ENCODE measurements at regions not wholly inside any gene's neighbourhood (a gene's known extent, or its start where the extent isn't known, plus 50 kb on each side); places are given as distances from the start of the nearest gene placed in this dataset.

DNA sequence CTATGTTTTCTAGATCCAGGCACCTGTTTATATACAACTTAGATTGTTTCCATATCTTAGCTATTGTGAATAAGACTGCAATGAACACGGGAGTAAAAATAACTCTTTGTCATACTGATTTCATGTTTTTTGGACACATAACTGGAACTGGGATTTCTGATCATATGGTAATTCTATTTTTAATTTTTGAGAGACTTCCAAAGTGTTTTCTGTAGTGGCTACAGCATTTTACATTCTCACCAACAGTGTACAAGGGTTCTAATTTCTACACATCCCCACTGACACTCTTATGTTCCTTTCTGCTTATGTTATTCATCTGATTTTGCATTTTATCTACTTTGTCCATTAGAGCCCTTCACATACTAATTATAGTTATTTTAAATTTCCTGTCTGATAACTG is 1152.9 kb downstream of the SLITRK1 start:
- DNase-seq (ENCODE audit: low read depth in 1 of 2, low spot score in 1 of 2) (no peak), FAIRE-seq (no peak), ATAC-seq (no peak)
- no peak overlapping the region for H3K4me3 ChIP-seq
- ChIA-PET POLR2A (no interaction called here), CTCF (no interaction called here)
- no peaks in the 10 kb centered on the region for H3K4me1 ChIP-seq
- 21% methylated on average over 1 of the region's 1 CpG for WGBS (ENCODE audit: missing lambda C conversion rate)
- TF ChIP-seq PHF8 (IDR thresholded peaks at IDR 0.05; ENCODE audit: borderline replicate concordance, low read depth), result no peak
- no peak for TF ChIP-seq CBX8 (IDR thresholded peaks at IDR 0.05)
- H3K9me3 ChIP-seq, result no peaks in the 10 kb centered on the region
- no peak overlapping the region for H3K27ac ChIP-seq
- no peak overlapping the region for H3K4me2 ChIP-seq

DNA sequence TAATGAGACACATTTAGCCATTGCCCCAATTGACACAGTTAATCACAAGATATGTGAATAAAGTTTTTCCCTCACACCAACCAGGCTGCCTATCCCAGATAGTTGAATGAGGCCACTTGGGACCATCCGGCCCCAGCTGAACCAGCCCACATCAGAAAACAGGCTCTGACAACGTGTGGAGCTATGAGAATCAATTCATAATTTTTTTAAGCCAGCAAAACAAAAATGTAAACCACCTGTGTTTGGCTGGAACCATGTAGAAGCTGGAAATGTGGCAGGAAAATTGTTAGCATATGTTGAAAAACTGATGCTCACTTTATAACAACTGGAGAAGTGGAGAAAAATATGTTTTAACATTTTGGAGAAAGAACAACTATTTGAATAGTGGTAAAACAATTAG is 1161.3 kb downstream of the SLITRK1 start:
- WGBS (ENCODE audit: missing lambda C conversion rate), result 45% methylated on average over 2 of the region's 2 CpGs

DNA sequence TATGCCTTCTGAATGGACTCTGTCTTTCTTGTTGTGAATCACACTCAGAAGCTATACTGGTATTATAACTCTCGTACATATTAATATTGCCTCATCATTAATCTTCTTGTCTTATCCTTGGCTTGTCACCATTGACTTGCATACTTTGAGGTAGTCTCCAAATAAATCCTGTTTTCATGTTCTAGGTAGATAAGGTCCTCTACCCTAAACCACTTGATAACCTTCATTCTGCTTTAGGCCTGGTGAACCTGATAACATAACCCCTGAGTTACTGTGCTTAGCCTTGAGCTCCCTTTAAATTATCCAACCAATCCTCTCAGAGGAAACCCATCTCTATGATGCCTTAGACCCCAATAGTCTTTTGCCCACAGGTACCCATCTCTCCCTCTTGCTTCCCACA is 1162.3 kb downstream of the SLITRK1 start:
- Histone ChIP-seq H3K4me2 (no peak overlapping the region), H3K27ac (no peak overlapping the region), H3K4me1 (no peaks in the 10 kb centered on the region), H3K4me3 (no peak overlapping the region), H3K9me3 (no peaks in the 10 kb centered on the region)
- ChIA-PET POLR2A (no interaction called here), CTCF (interaction anchor here (0.6 kb wide), 1 partner anchor 30 kb away, joined by 3 read pairs; no protein-coding TSS in a partner anchor)
- 88% methylated on average over 1 of the region's 1 CpG for WGBS (ENCODE audit: missing lambda C conversion rate)
- DNase-seq (ENCODE audit: low read depth in 1 of 2, low spot score in 1 of 2), result no peak
- no peak for ATAC-seq
- no peak for TF ChIP-seq ESRRA (IDR thresholded peaks at IDR 0.05; ENCODE audit: borderline replicate concordance, low read length)
- no peak for TF ChIP-seq RFX5 (IDR thresholded peaks at IDR 0.05)
- no peak for TF ChIP-seq CEBPB (IDR thresholded peaks at IDR 0.05)
- no peak for TF ChIP-seq CHD2 (IDR thresholded peaks at IDR 0.05; ENCODE audit: low read length, partially characterized antibody)
- no peak for TF ChIP-seq CBX8 (IDR thresholded peaks at IDR 0.05)
- TF ChIP-seq, protein P1, sequence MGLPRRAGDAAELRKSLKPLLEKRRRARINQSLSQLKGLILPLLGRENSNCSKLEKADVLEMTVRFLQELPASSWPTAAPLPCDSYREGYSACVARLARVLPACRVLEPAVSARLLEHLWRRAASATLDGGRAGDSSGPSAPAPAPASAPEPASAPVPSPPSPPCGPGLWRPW (IDR thresholded peaks at IDR 0.05), result no peak
- TF ChIP-seq, protein P2, sequence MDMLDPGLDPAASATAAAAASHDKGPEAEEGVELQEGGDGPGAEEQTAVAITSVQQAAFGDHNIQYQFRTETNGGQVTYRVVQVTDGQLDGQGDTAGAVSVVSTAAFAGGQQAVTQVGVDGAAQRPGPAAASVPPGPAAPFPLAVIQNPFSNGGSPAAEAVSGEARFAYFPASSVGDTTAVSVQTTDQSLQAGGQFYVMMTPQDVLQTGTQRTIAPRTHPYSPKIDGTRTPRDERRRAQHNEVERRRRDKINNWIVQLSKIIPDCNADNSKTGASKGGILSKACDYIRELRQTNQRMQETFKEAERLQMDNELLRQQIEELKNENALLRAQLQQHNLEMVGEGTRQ (IDR thresholded peaks at IDR 0.05), result no peak
- no peak for TF ChIP-seq EP300 (IDR thresholded peaks at IDR 0.05)
- no peak for TF ChIP-seq HOXB13 (CRISPR knock-in tag; IDR thresholded peaks at IDR 0.05; ENCODE audit: low read depth)
- no peak for TF ChIP-seq MYC (IDR thresholded peaks at IDR 0.05; ENCODE audit: borderline replicate concordance, low read length)
- TF ChIP-seq RCOR1 (IDR thresholded peaks at IDR 0.05; ENCODE audit: low read depth, low read length), result no peak
- TF ChIP-seq, protein P3, sequence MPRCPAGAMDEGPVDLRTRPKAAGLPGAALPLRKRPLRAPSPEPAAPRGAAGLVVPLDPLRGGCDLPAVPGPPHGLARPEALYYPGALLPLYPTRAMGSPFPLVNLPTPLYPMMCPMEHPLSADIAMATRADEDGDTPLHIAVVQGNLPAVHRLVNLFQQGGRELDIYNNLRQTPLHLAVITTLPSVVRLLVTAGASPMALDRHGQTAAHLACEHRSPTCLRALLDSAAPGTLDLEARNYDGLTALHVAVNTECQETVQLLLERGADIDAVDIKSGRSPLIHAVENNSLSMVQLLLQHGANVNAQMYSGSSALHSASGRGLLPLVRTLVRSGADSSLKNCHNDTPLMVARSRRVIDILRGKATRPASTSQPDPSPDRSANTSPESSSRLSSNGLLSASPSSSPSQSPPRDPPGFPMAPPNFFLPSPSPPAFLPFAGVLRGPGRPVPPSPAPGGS (IDR thresholded peaks at IDR 0.05), result no peak
- TF ChIP-seq, protein P4, sequence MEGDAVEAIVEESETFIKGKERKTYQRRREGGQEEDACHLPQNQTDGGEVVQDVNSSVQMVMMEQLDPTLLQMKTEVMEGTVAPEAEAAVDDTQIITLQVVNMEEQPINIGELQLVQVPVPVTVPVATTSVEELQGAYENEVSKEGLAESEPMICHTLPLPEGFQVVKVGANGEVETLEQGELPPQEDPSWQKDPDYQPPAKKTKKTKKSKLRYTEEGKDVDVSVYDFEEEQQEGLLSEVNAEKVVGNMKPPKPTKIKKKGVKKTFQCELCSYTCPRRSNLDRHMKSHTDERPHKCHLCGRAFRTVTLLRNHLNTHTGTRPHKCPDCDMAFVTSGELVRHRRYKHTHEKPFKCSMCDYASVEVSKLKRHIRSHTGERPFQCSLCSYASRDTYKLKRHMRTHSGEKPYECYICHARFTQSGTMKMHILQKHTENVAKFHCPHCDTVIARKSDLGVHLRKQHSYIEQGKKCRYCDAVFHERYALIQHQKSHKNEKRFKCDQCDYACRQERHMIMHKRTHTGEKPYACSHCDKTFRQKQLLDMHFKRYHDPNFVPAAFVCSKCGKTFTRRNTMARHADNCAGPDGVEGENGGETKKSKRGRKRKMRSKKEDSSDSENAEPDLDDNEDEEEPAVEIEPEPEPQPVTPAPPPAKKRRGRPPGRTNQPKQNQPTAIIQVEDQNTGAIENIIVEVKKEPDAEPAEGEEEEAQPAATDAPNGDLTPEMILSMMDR (IDR thresholded peaks at IDR 0.05), result no peak
- TF ChIP-seq, protein P5, sequence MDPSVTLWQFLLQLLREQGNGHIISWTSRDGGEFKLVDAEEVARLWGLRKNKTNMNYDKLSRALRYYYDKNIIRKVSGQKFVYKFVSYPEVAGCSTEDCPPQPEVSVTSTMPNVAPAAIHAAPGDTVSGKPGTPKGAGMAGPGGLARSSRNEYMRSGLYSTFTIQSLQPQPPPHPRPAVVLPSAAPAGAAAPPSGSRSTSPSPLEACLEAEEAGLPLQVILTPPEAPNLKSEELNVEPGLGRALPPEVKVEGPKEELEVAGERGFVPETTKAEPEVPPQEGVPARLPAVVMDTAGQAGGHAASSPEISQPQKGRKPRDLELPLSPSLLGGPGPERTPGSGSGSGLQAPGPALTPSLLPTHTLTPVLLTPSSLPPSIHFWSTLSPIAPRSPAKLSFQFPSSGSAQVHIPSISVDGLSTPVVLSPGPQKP (IDR thresholded peaks at IDR 0.05; ENCODE audit: low read depth, low read length), result no peak
- TF ChIP-seq FOSL2 (IDR thresholded peaks at IDR 0.05), result no peak
- no peak for TF ChIP-seq FOSL2 (CRISPR knock-in tag; IDR thresholded peaks at IDR 0.05)
- no peak for TF ChIP-seq FOSB (CRISPR knock-in tag; IDR thresholded peaks at IDR 0.05)
- no peak for TF ChIP-seq ZNF302 (CRISPR knock-in tag; IDR thresholded peaks at IDR 0.05)
- TF ChIP-seq SMC3 (IDR thresholded peaks at IDR 0.05), result no peak
- FAIRE-seq, result no peak

More for the DNA sequence above, 1161.3 kb downstream of the SLITRK1 start:
- POLR2A ChIA-PET, result no interaction called here
- Histone ChIP-seq H3K27ac (no peak overlapping the region), H3K4me1 (no peaks in the 10 kb centered on the region), H3K9me3 (no peaks in the 10 kb centered on the region), H3K4me3 (no peak overlapping the region), H3K4me2 (no peak overlapping the region)
- no peak for FAIRE-seq
- no peak for ATAC-seq
- CTCF ChIA-PET, result no interaction called here
- TF ChIP-seq JUNB (IDR thresholded peaks at IDR 0.05) (no peak), HEYL (CRISPR knock-in tag; IDR thresholded peaks at IDR 0.05) (no peak), HOXA7 (CRISPR knock-in tag; IDR thresholded peaks at IDR 0.05) (no peak), ZFP36 (IDR thresholded peaks at IDR 0.05; ENCODE audit: borderline replicate concordance, partially characterized antibody) (no peak), POLR2AphosphoS2 (conservative IDR thresholded peaks at IDR 0.05; ENCODE audit: low read length) (no peak), NPAS2 (CRISPR knock-in tag; IDR thresholded peaks at IDR 0.05; ENCODE audit: borderline replicate concordance) (no peak), SMC3 (IDR thresholded peaks at IDR 0.05) (no peak)
- TF ChIP-seq, protein P6, sequence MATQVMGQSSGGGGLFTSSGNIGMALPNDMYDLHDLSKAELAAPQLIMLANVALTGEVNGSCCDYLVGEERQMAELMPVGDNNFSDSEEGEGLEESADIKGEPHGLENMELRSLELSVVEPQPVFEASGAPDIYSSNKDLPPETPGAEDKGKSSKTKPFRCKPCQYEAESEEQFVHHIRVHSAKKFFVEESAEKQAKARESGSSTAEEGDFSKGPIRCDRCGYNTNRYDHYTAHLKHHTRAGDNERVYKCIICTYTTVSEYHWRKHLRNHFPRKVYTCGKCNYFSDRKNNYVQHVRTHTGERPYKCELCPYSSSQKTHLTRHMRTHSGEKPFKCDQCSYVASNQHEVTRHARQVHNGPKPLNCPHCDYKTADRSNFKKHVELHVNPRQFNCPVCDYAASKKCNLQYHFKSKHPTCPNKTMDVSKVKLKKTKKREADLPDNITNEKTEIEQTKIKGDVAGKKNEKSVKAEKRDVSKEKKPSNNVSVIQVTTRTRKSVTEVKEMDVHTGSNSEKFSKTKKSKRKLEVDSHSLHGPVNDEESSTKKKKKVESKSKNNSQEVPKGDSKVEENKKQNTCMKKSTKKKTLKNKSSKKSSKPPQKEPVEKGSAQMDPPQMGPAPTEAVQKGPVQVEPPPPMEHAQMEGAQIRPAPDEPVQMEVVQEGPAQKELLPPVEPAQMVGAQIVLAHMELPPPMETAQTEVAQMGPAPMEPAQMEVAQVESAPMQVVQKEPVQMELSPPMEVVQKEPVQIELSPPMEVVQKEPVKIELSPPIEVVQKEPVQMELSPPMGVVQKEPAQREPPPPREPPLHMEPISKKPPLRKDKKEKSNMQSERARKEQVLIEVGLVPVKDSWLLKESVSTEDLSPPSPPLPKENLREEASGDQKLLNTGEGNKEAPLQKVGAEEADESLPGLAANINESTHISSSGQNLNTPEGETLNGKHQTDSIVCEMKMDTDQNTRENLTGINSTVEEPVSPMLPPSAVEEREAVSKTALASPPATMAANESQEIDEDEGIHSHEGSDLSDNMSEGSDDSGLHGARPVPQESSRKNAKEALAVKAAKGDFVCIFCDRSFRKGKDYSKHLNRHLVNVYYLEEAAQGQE (IDR thresholded peaks at IDR 0.05), result no peak
- DNase-seq (ENCODE audit: low read depth in 1 of 2, low spot score in 1 of 2), result no peak

All from A549 (cell line).